ENCODE measurements at regions not wholly inside any gene's neighbourhood (a gene's known extent, or its start where the extent isn't known, plus 50 kb on each side); places are given as distances from the start of the nearest gene placed in this dataset.
A peak's percentile ranks its signal among the peaks of the same experiment; 100 is the strongest.

GRCh38 chr12:123045678-123046077, 65.2 kb downstream of the ARL6IP4 start:
- WGBS, 3 donors = 87 to 92% (median 90%) methylated on average over 7 of the region's 7 CpGs
- Histone ChIP-seq H3K27ac (ENCODE audit: low read depth in 1 of 3, low read length in 2 of 3) (peak overlapping the region in 1 of 3 donors; percentile 27), H3K4me1 (ENCODE audit: control insufficient read depth in 3 of 3, insufficient read depth in 2 of 3, low read depth in 1 of 3, low read length in 2 of 3) (peaks cover 0 to 22% (median 8%) of the 10 kb centered on the region in 3 donors), H3K27me3 (ENCODE audit: control insufficient read depth in 3 of 3, insufficient read depth in 3 of 3, low read length in 3 of 3) (no peaks in the 10 kb centered on the region), H3K9me3 (ENCODE audit: control insufficient read depth in 2 of 2, insufficient read depth in 1 of 2, low read depth in 1 of 2, low read length in 1 of 2) (no peaks in the 10 kb centered on the region), H3K4me3 (ENCODE audit: low read depth in 1 of 3, low read length in 3 of 3) (no peak overlapping the region), H3K36me3 (ENCODE audit: control insufficient read depth in 3 of 3, insufficient read depth in 2 of 3, low read depth in 1 of 3, low read length in 3 of 3) (peaks cover 0 to 6% (median 0%) of the 10 kb centered on the region in 3 donors)
- no peak for DNase-seq
- FAIRE-seq = no peak

GRCh38 chr12:123044351-123044750, 63.9 kb downstream of the ARL6IP4 start:
- FAIRE-seq (no peak), DNase-seq (no peak)
- H3K27ac ChIP-seq (ENCODE audit: low read depth in 1 of 3, low read length in 2 of 3) = peak overlapping the region in 2 of 3 donors; percentile 85 to 88
- H3K9me3 ChIP-seq (ENCODE audit: control insufficient read depth in 2 of 2, insufficient read depth in 1 of 2, low read depth in 1 of 2, low read length in 1 of 2) = no peaks in the 10 kb centered on the region
- 80 to 100% (median 90%) methylated on average over 1 of the region's 1 CpG for WGBS, 3 donors
- peaks cover 0 to 5% (median 0%) of the 10 kb centered on the region in 3 donors for H3K36me3 ChIP-seq (ENCODE audit: control insufficient read depth in 3 of 3, insufficient read depth in 2 of 3, low read depth in 1 of 3, low read length in 3 of 3)
- peaks cover 0 to 22% (median 8%) of the 10 kb centered on the region in 3 donors for H3K4me1 ChIP-seq (ENCODE audit: control insufficient read depth in 3 of 3, insufficient read depth in 2 of 3, low read depth in 1 of 3, low read length in 2 of 3)
- no peak overlapping the region for H3K4me3 ChIP-seq (ENCODE audit: low read depth in 1 of 3, low read length in 3 of 3)
- H3K27me3 ChIP-seq (ENCODE audit: control insufficient read depth in 3 of 3, insufficient read depth in 3 of 3, low read length in 3 of 3) = no peaks in the 10 kb centered on the region

GRCh38 chr12:123043536-123044001, 63.1 kb downstream of the ARL6IP4 start:
- H3K27me3 ChIP-seq (ENCODE audit: control insufficient read depth in 3 of 3, insufficient read depth in 3 of 3, low read length in 3 of 3) = no peaks in the 10 kb centered on the region
- 17 to 27% (median 26%) methylated on average over 7 of the region's 7 CpGs for WGBS, 3 donors
- DNase-seq (peak; percentile 73 to 81), FAIRE-seq (no peak)
- peak overlapping the region in 2 of 3 donors; percentile 85 to 88 for H3K27ac ChIP-seq (ENCODE audit: low read depth in 1 of 3, low read length in 2 of 3)
- no peaks in the 10 kb centered on the region for H3K9me3 ChIP-seq (ENCODE audit: control insufficient read depth in 2 of 2, insufficient read depth in 1 of 2, low read depth in 1 of 2, low read length in 1 of 2)
- H3K36me3 ChIP-seq (ENCODE audit: control insufficient read depth in 3 of 3, insufficient read depth in 2 of 3, low read depth in 1 of 3, low read length in 3 of 3) = peaks cover 0 to 2% (median 0%) of the 10 kb centered on the region in 3 donors
- peaks cover 0 to 22% (median 8%) of the 10 kb centered on the region in 3 donors for H3K4me1 ChIP-seq (ENCODE audit: control insufficient read depth in 3 of 3, insufficient read depth in 2 of 3, low read depth in 1 of 3, low read length in 2 of 3)
- no peak overlapping the region for H3K4me3 ChIP-seq (ENCODE audit: low read depth in 1 of 3, low read length in 3 of 3)

- Histone ChIP-seq H3K36me3 (ENCODE audit: control insufficient read depth in 3 of 3, insufficient read depth in 2 of 3, low read depth in 1 of 3, low read length in 3 of 3) (peaks cover 0 to 2% (median 0%) of the 10 kb centered on the region in 3 donors), H3K27me3 (ENCODE audit: control insufficient read depth in 3 of 3, insufficient read depth in 3 of 3, low read length in 3 of 3) (no peaks in the 10 kb centered on the region), H3K4me3 (ENCODE audit: low read depth in 1 of 3, low read length in 3 of 3) (no peak overlapping the region), H3K9me3 (ENCODE audit: control insufficient read depth in 2 of 2, insufficient read depth in 1 of 2, low read depth in 1 of 2, low read length in 1 of 2) (no peaks in the 10 kb centered on the region), H3K4me1 (ENCODE audit: control insufficient read depth in 3 of 3, insufficient read depth in 2 of 3, low read depth in 1 of 3, low read length in 2 of 3) (peaks cover 0 to 22% (median 8%) of the 10 kb centered on the region in 3 donors), H3K27ac (ENCODE audit: low read depth in 1 of 3, low read length in 2 of 3) (peak overlapping the region; percentile 8 to 88 (median 85))
- FAIRE-seq (no peak), DNase-seq (no peak)
- 71 to 85% (median 84%) methylated on average over 2 of the region's 2 CpGs for WGBS, 3 donors
Observed at GRCh38 chr12:123042833-123043232, 62.4 kb downstream of the ARL6IP4 start.

GRCh38 chr12:123041811-123042655, 61.6 kb downstream of the ARL6IP4 start:
- H3K4me3 ChIP-seq (ENCODE audit: low read depth in 1 of 3, low read length in 3 of 3) = no peak overlapping the region
- DNase-seq (peak in 1 of 2 donors; percentile 56), FAIRE-seq (no peak)
- peak overlapping the region; percentile 9 to 88 (median 85) for H3K27ac ChIP-seq (ENCODE audit: low read depth in 1 of 3, low read length in 2 of 3)
- no peaks in the 10 kb centered on the region for H3K27me3 ChIP-seq (ENCODE audit: control insufficient read depth in 3 of 3, insufficient read depth in 3 of 3, low read length in 3 of 3)
- 68 to 93% (median 83%) methylated on average over 17 of the region's 17 CpGs for WGBS, 3 donors
- peaks cover 0 to 2% (median 0%) of the 10 kb centered on the region in 3 donors for H3K36me3 ChIP-seq (ENCODE audit: control insufficient read depth in 3 of 3, insufficient read depth in 2 of 3, low read depth in 1 of 3, low read length in 3 of 3)
- H3K4me1 ChIP-seq (ENCODE audit: control insufficient read depth in 3 of 3, insufficient read depth in 2 of 3, low read depth in 1 of 3, low read length in 2 of 3) = peaks cover 0 to 22% (median 8%) of the 10 kb centered on the region in 3 donors
- no peaks in the 10 kb centered on the region for H3K9me3 ChIP-seq (ENCODE audit: control insufficient read depth in 2 of 2, insufficient read depth in 1 of 2, low read depth in 1 of 2, low read length in 1 of 2)

- peak overlapping the region in 1 of 3 donors; percentile 76 for H3K27ac ChIP-seq (ENCODE audit: low read depth in 1 of 3, low read length in 2 of 3)
- H3K4me3 ChIP-seq (ENCODE audit: low read depth in 1 of 3, low read length in 3 of 3) = no peak overlapping the region
- H3K9me3 ChIP-seq (ENCODE audit: control insufficient read depth in 2 of 2, insufficient read depth in 1 of 2, low read depth in 1 of 2, low read length in 1 of 2) = no peaks in the 10 kb centered on the region
- DNase-seq (no peak), FAIRE-seq (no peak)
- peaks cover 0 to 22% (median 8%) of the 10 kb centered on the region in 3 donors for H3K4me1 ChIP-seq (ENCODE audit: control insufficient read depth in 3 of 3, insufficient read depth in 2 of 3, low read depth in 1 of 3, low read length in 2 of 3)
- no peaks in the 10 kb centered on the region for H3K27me3 ChIP-seq (ENCODE audit: control insufficient read depth in 3 of 3, insufficient read depth in 3 of 3, low read length in 3 of 3)
- peaks cover 0 to 2% (median 0%) of the 10 kb centered on the region in 3 donors for H3K36me3 ChIP-seq (ENCODE audit: control insufficient read depth in 3 of 3, insufficient read depth in 2 of 3, low read depth in 1 of 3, low read length in 3 of 3)
- WGBS, 3 donors = 75 to 95% (median 78%) methylated on average over 3 of the region's 3 CpGs
Observed at GRCh38 chr12:123041042-123041531, 60.6 kb downstream of the ARL6IP4 start.

- no peak for FAIRE-seq
- H3K9me3 ChIP-seq (ENCODE audit: control insufficient read depth in 2 of 2, insufficient read depth in 1 of 2, low read depth in 1 of 2, low read length in 1 of 2) = no peaks in the 10 kb centered on the region
- no peaks in the 10 kb centered on the region for H3K27me3 ChIP-seq (ENCODE audit: control insufficient read depth in 3 of 3, insufficient read depth in 3 of 3, low read length in 3 of 3)
- WGBS, 3 donors = 88 to 97% (median 94%) methylated on average over 2 of the region's 2 CpGs
- H3K4me3 ChIP-seq (ENCODE audit: low read depth in 1 of 3, low read length in 3 of 3) = no peak overlapping the region
- peaks cover 0 to 2% (median 0%) of the 10 kb centered on the region in 3 donors for H3K36me3 ChIP-seq (ENCODE audit: control insufficient read depth in 3 of 3, insufficient read depth in 2 of 3, low read depth in 1 of 3, low read length in 3 of 3)
- H3K4me1 ChIP-seq (ENCODE audit: control insufficient read depth in 3 of 3, insufficient read depth in 2 of 3, low read depth in 1 of 3, low read length in 2 of 3) = peaks cover 0 to 22% (median 8%) of the 10 kb centered on the region in 3 donors
- H3K27ac ChIP-seq (ENCODE audit: low read depth in 1 of 3, low read length in 2 of 3) = no peak overlapping the region
- DNase-seq = no peak
Observed at GRCh38 chr12:123040106-123040505, 59.6 kb downstream of the ARL6IP4 start.

GRCh38 chr12:123038966-123039365, 58.5 kb downstream of the ARL6IP4 start:
- no peak for FAIRE-seq

More at GRCh38 chr12:123038966-123039365, 58.5 kb downstream of the ARL6IP4 start:
- Histone ChIP-seq H3K36me3 (ENCODE audit: control insufficient read depth in 3 of 3, insufficient read depth in 2 of 3, low read depth in 1 of 3, low read length in 3 of 3) (peaks cover 0 to 9% (median 0%) of the 10 kb centered on the region in 3 donors), H3K27me3 (ENCODE audit: control insufficient read depth in 3 of 3, insufficient read depth in 3 of 3, low read length in 3 of 3) (no peaks in the 10 kb centered on the region), H3K9me3 (ENCODE audit: control insufficient read depth in 2 of 2, insufficient read depth in 1 of 2, low read depth in 1 of 2, low read length in 1 of 2) (no peaks in the 10 kb centered on the region), H3K27ac (ENCODE audit: low read depth in 1 of 3, low read length in 2 of 3) (no peak overlapping the region), H3K4me3 (ENCODE audit: low read depth in 1 of 3, low read length in 3 of 3) (no peak overlapping the region), H3K4me1 (ENCODE audit: control insufficient read depth in 3 of 3, insufficient read depth in 2 of 3, low read depth in 1 of 3, low read length in 2 of 3) (peaks cover 0 to 20% (median 1%) of the 10 kb centered on the region in 3 donors)
- DNase-seq = no peak
- WGBS, 3 donors = 93 to 96% (median 95%) methylated on average over 6 of the region's 6 CpGs
